K562 (cell line): ENCODE measurements at regions not wholly inside any gene's neighbourhood (a gene's known extent, or its start where the extent isn't known, plus 50 kb on each side); places are given as distances from the start of the nearest gene placed in this dataset.

Experiments used
- AFF4 ChIP-seq: sonication (generic); formaldehyde crosslinking; IDR thresholded peaks from 2 replicates; pipeline ENCODE4 v1.8.0; 2023; ENCODE audit warnings: mild to moderate bottlenecking, missing genetic modification reagents
- CBX5 ChIP-seq: IDR thresholded peaks from 2 replicates; pipeline ENCODE4 v1.6.1; 2014; ENCODE audit warnings: low read depth, borderline replicate concordance
- GABPB1 ChIP-seq: sonication (generic); formaldehyde crosslinking; IDR thresholded peaks from 2 replicates; pipeline ENCODE4 v1.8.0; 2022; ENCODE audit warnings: mild to moderate bottlenecking, missing genetic modification reagents
- SRSF3 ChIP-seq: fragments of 200-400 bp; formaldehyde crosslinking; IDR thresholded peaks from 2 replicates; pipeline ENCODE4 v1.6.1; 2016; ENCODE audit warnings: mild to moderate bottlenecking, low read length, moderate library complexity; ENCODE audit not compliant: insufficient read depth
- TRIM24 ChIP-seq, 2 experiments: fragments of 450-650 bp; IDR thresholded peaks; 2 replicates each; pipeline ENCODE4 v1.6.1; 2016
- TF ChIP-seq, protein P1 (sequence below), 2 experiments: fragments of 450-650 bp; formaldehyde crosslinking in 1 of 2; IDR thresholded peaks; 2 replicates each; pipeline versions ENCODE4 v1.4.0 to v1.6.1; 2014 to 2020; ENCODE audit warnings: mild to moderate bottlenecking in 2 of 2, borderline replicate concordance in 1 of 2, low read depth in 1 of 2

GRCh38 chr3:193928354-193929209 lies 207.4 kb upstream of the HES1 start (continued):
- TF ChIP-seq AFF4 (CRISPR knock-in tag) (no peak), GABPB1 (CRISPR knock-in tag) (no peak), TRIM24 (IDR thresholded peaks at IDR 0.05) (peak; percentile 32 to 37; a peak in 2 of 4 replicates), SRSF3 (no peak), CBX5 (no peak)
- TF ChIP-seq, protein P1, sequence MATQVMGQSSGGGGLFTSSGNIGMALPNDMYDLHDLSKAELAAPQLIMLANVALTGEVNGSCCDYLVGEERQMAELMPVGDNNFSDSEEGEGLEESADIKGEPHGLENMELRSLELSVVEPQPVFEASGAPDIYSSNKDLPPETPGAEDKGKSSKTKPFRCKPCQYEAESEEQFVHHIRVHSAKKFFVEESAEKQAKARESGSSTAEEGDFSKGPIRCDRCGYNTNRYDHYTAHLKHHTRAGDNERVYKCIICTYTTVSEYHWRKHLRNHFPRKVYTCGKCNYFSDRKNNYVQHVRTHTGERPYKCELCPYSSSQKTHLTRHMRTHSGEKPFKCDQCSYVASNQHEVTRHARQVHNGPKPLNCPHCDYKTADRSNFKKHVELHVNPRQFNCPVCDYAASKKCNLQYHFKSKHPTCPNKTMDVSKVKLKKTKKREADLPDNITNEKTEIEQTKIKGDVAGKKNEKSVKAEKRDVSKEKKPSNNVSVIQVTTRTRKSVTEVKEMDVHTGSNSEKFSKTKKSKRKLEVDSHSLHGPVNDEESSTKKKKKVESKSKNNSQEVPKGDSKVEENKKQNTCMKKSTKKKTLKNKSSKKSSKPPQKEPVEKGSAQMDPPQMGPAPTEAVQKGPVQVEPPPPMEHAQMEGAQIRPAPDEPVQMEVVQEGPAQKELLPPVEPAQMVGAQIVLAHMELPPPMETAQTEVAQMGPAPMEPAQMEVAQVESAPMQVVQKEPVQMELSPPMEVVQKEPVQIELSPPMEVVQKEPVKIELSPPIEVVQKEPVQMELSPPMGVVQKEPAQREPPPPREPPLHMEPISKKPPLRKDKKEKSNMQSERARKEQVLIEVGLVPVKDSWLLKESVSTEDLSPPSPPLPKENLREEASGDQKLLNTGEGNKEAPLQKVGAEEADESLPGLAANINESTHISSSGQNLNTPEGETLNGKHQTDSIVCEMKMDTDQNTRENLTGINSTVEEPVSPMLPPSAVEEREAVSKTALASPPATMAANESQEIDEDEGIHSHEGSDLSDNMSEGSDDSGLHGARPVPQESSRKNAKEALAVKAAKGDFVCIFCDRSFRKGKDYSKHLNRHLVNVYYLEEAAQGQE (IDR thresholded peaks at IDR 0.05; ENCODE audit: borderline replicate concordance) = peak; percentile 39; the same call in 1 of the 2 replicates
- TF ChIP-seq, protein P1 (CRISPR knock-in tag; IDR thresholded peaks at IDR 0.05; ENCODE audit: low read depth) = no peak
